HG03520 (cell line): ENCODE measurements at regions not wholly inside any gene's neighbourhood (a gene's known extent, or its start where the extent isn't known, plus 50 kb on each side); places are given as distances from the start of the nearest gene placed in this dataset.

Source experiments
- ATAC-seq: cut with Tn5 transposase; IDR thresholded peaks from one replicate; pipeline ENCODE4 v1.9.1; 2021; ENCODE audit warnings: mild to moderate bottlenecking, moderate library complexity; ENCODE audit not compliant: unreplicated experiment

DNA sequence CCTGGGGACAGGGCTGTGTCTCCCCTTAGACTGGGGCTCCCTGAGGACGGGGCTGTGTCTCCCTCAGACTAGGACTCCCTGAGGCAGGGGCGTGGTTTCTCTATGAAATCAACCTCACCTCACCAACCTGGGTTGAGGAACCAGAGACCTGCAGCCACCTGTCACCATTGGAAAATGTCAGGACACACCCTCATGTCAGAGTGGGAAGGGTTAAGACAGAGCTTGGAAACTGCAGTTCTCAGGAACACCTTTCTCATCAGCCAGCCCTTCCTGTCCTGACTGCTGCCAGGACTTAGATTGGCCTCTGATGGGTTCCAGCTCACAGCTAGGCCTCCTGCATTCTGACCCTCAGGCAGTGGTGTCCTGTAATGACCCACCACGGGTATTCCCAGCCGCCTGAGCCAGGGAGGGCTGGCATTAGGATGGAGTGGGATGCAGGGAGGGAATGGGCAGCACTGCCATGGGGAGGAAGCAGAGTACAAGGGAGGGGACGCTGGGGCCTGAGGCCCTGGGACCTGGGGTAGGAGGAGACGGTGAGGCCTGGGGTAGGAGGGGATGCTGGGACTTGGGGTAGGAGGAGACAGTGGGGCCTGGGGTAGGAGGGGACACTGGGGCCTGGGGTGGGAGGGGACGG is 76.3 kb downstream of the MRPL14 start:
- ATAC-seq, result no peak

DNA sequence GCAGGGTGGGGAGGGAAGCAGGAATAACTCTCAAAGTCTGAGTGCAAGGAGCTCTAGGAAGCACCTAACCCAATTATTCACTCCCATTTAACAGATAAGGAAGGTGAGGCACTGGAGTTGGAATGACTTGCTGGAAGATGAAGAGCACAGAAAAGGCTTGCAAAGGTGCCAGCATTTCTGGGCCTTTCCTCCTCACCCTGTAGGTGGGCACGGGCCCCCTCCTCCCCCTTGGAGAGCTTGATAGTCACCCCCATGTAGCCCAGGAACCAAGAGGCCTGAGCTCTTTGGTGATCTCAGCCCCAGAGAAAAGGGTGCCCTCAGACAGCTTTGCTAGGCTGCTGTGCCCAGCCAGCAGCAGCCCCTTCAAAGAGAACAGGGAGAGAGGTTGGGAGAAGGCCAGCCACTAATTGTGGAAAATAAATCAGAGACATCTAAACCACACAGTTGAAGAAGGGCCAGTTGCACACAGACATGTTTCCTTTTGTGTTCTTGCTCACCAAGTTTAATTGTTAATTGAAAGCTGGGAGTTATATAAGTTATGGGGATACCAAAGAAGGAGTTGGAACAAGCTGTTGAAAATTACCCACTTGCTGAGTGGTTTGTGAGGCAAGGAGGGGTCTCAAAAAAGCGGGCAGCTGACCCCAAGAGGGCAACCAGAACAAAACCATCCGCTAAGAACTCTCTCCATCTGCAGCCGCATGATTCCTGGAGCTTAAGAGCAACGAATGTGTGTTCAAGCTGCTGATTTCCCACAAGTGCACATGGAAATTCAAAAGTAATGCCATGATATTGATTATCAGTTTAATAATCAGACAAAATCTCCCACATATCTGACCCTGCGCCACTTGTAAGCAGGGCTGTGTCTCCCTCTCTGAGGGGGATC is 77.0 kb downstream of the MRPL14 start:
- ATAC-seq, result no peak

- ATAC-seq, result peak; percentile 51
These were observed 77.9 kb downstream of the MRPL14 start for GRCh38 chr6:44049163-44049988.

- no peak for ATAC-seq
These were observed 79.0 kb downstream of the MRPL14 start for GRCh38 chr6:44048277-44048676.

DNA sequence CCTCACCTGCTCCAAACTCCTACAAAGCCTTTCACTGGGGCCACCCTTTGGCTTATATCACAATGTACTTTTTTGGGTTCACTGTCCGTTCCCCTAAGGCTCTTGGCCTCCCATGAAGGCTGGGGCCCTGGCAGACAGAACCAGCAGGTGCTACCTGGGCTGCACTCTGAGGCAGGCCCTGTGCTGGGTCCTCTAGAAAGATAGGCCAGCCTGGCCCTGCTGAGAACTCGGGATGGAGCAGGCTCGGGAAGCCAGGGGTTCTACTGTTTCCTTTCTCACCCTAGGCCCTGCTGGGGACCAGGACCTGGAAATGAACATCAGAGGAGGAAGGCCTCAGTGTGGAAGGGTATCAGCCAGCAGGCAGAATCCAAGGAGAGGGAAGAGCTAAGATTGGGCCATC is 79.5 kb downstream of the MRPL14 start:
- ATAC-seq, result no peak

GRCh38 chr6:44047179-44047546 is 80.1 kb downstream of the MRPL14 start:
- ATAC-seq, result no peak

DNA sequence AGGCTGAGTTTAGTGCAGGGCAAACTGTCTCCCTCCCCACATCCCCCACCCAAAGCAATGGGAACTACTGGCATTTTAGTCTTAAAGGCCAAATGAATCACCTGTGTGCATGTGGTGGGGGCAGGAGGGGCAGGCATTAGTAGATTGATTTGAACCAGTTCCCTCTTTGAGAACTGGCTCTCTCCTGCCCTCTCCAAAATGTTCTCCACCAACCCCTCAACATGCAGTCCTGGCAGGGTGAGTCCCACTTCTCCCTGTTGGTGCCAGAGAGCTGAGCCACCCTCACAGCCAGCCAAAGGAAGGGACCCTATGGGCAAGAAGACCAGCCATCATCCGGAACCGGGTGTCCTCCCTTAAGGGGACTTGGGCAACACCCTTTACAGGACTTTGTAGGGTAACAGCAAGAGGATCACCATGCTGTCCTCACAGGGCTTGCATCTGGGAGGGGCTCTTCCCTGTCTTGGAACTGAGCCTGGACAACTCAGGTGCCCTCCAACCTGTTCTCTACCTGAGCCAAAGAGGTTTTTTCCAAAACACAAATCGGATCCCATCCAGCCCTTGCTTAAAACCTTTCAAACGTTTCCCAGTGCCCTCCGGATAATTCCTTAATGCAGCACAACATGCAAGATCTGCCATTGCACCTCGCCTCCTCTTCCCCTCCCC is 80.6 kb downstream of the MRPL14 start:
- no peak for ATAC-seq

- no peak for ATAC-seq
These were observed 81.6 kb downstream of the MRPL14 start for GRCh38 chr6:44045672-44046015.

DNA sequence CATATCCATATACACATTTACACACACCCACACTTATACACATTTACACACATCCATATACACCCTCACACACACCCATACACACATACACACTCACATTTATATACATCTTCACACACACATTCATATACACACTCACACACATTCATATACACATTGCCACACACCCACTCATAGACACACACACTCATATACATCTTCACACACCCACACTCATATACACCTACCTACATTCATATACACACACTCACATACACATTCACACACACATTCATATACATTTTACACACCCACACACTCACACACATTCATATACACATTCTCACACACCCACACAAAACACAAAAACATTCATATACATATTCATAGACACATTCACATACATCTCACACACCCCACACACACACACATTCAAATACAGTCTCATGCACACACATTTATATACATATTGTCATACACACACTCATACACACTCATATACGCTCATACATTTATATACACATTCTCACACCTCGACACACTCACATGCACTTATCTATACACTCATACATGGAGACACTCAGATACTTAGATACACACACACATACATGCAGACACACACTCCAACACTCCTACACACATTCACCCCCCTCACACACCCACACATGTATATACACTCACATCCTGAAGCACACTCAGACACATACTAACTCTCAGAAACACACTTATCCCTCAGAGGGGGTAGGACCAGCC is 82.1 kb downstream of the MRPL14 start:
- ATAC-seq, result no peak

DNA sequence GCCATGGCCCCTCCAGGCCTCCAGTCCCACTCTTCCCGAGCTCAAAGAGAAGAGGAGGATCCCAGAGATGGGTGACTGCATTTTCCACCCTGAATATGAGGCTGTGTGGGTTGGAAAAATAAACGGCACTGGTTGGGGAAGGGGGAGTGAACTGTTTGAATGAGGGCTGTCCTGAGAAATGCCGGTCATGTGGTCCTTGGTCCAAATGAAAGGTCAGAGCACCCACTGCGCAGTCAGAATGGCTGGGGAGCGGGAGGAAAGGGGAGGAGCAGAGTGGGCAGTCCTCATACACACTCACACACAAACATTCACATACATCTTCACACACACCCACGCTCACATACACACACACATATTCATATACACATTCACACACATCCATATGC is 83.1 kb downstream of the MRPL14 start:
- ATAC-seq, result no peak

- no peak for ATAC-seq
These were observed 83.6 kb downstream of the MRPL14 start for GRCh38 chr6:44043479-44044153.

DNA sequence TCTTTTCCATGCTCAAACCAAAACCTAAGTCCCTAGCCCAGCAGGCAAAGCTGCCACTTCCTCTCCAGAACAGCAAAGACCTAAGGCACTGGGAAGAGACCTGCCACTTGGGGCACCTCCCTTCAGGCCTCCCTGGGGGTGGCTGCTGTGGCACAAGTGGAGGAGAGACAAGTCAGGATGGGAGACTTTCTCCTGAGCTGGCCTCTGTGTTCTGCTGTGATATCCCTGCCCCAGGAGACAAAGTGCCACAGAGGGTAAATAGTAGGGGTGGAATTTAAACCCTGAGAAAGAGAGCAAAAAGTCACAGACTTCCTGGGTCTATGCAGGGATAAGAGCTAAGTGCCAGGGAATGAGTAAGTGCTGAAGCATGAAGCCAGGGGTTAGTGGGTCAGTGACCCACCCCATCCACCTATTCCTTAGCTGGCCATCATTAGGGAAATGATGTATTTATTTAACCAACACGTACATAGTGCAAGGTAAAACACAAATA is 84.2 kb downstream of the MRPL14 start:
- ATAC-seq, result no peak

GRCh38 chr6:44042261-44042988 is 84.8 kb downstream of the MRPL14 start:
- ATAC-seq, result no peak

DNA sequence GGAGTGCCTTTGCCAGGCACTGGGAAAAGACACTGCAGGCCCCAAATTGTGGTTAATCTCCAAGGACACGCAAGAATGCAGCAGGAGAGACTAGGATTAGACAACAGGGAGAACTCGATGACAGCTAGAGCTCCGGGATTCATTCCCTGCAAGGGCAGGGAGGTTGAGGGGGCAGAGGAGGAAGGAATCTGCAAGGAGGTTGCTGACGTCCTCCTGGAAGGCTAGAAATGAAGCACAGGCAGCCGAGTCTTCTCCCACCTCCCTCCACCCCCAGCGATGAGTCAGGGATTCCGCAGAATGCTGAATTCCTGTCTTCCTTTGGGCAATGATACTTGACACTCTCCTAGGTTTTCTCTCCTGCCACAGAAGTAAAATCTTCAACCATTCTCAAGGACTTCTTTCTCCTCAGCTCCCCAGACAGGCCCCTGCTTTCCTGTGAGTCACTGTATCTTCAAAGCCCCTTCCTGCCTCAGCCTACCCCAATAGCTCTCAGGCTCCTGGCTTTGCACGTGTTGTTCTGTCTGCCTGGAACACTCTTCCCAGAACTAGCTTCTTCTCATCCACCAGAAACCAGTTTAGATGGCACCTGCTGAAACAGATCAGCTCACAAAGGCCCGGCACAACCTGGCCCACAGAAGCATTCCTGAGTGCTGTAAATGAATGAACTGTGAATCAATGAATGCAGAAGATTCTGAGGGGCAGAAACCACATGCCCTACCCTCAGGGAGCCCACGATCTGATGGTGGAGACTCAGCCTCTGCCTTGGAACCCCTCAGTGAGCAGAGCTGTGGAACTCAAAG is 85.6 kb downstream of the MRPL14 start:
- ATAC-seq, result no peak

- ATAC-seq, result no peak
These were observed 86.5 kb downstream of the MRPL14 start for GRCh38 chr6:44040786-44041185.

DNA sequence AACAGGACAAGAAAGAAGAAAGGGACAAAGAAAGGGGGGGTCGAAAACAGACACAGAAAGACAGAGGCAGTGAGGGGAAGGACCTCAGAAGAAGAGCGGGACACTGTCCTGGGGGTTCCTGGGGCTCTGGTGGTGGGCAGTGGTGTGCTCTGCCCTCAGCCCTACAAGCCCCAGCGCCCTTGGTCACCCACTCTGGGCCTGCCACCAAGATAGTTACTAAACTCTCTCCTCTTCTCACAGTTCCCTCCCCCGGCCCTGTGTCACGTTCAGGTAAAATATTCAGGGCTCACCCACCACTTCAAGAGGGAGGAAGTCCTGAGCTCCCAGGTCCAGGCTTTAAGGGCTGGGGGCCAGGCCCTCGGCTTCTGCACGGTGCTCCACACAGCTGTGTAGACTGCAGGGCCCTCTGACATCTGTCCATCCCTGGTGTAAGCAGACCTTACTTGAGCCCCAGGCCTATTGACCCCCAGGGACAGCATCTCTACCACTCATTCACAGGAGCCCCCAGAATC is 87.4 kb downstream of the MRPL14 start:
- no peak for ATAC-seq

DNA sequence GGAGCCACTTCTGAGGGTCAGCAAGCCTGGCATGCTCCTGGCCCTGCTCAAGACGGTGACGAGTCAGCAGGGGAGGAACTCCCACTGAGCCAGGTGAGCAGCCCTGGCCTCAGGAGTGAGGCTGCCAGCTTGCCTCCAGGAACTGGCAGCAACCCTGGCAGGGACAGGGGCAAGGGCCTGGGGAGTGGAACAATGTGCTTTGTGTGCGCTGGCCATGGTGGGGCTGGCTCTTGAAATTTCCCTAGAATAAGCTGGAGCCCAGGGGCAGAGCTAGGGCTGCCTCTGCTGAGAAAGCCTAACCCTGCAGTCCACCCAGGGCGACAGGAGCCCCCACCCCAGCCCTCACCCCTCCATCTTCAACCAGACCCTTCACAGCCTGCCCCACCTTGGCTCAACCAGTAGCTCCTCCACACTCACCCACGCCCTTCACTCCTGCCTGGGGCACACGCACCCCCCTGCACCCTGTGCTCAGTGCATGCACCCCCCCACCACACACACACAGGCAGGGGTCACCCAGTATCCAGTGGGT is 88.0 kb downstream of the MRPL14 start:
- ATAC-seq, result no peak

- ATAC-seq, result no peak
These were observed 88.6 kb downstream of the MRPL14 start for GRCh38 chr6:44038543-44039065.
